Adrenal gland (tissue), 5 donors: ENCODE measurements at regions not wholly inside any gene's neighbourhood (a gene's known extent, or its start where the extent isn't known, plus 50 kb on each side); places are given as distances from the start of the nearest gene placed in this dataset.

Experiments
- POLR2A ChIP-seq, 2 donors: fragments of 450-650 bp; IDR thresholded peaks; one replicate each; pipeline ENCODE4 v1.6.1; 2017; ENCODE audit warnings: antibody characterized with exemption in 2 of 2, mild to moderate bottlenecking in 2 of 2, moderate library complexity in 1 of 2
- TF ChIP-seq, protein P1 (sequence below), 6 experiments: fragments of 450-650 bp in 4 of 6; fragments of 200-600 bp in 2 of 6; sonication (generic) in 1 of 6; IDR thresholded peaks; 1 replicate in 5 of 6; 2 replicates in 1 of 6; pipeline versions ENCODE4 v1.5.1 to v1.8.0; 2016 to 2021; ENCODE audit warnings: antibody characterized with exemption in 6 of 6, mild to moderate bottlenecking in 2 of 6, moderate library complexity in 1 of 6
- donor health status: DM: no; HTN: no; CAD: no.

DNA sequence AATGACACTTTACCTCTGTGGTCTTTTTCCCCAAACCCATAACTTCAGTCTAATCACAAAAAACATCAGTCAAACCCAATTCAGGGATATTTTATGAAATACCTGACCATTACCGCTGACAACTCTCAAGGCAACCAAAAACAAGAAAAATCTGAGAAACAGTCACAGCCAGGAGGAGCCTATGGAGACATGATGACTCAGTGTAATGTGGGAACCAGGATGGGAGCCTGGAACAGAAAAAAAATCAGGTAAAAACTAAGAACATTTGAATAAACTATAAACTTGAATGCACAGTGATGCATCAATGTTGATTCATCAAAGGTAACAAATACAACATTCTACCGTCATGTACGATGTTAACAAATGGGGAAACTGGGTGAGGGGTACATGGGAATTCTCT is 84.1 kb upstream of the TSHZ2 start:
- TF ChIP-seq, protein P1, sequence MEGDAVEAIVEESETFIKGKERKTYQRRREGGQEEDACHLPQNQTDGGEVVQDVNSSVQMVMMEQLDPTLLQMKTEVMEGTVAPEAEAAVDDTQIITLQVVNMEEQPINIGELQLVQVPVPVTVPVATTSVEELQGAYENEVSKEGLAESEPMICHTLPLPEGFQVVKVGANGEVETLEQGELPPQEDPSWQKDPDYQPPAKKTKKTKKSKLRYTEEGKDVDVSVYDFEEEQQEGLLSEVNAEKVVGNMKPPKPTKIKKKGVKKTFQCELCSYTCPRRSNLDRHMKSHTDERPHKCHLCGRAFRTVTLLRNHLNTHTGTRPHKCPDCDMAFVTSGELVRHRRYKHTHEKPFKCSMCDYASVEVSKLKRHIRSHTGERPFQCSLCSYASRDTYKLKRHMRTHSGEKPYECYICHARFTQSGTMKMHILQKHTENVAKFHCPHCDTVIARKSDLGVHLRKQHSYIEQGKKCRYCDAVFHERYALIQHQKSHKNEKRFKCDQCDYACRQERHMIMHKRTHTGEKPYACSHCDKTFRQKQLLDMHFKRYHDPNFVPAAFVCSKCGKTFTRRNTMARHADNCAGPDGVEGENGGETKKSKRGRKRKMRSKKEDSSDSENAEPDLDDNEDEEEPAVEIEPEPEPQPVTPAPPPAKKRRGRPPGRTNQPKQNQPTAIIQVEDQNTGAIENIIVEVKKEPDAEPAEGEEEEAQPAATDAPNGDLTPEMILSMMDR (IDR thresholded peaks at IDR 0.05) = no peak
- no peak for TF ChIP-seq POLR2A (IDR thresholded peaks at IDR 0.05)
